Activated naive CD8-positive, alpha-beta T cell treated with anti-CD3 and anti-CD28 coated beads for 36 hours (primary cell): ENCODE measurements at regions not wholly inside any gene's neighbourhood (a gene's known extent, or its start where the extent isn't known, plus 50 kb on each side); places are given as distances from the start of the nearest gene placed in this dataset.
"Not testable (repeated sequence)": the region's sequence is repeated elsewhere in the genome, so short reads cannot be mapped to it uniquely, and the experiment has no call there.

Experiments
- DNase-seq: peaks from one replicate; pipeline ENCODE4 v3.0.0; 2021
- H3K27ac Mint-ChIP-seq: one replicate; pipeline ENCODE4 v1.8.0; 2022; ENCODE audit warnings: mild to moderate bottlenecking, moderate library complexity, mixed read lengths
- H3K27me3 Mint-ChIP-seq: one replicate; pipeline ENCODE4 v1.8.0; 2022; ENCODE audit warnings: mild to moderate bottlenecking, mixed read lengths
- H3K36me3 Mint-ChIP-seq: one replicate; pipeline ENCODE4 v1.8.0; 2021; ENCODE audit warnings: mild to moderate bottlenecking, mixed read lengths
- H3K4me1 Mint-ChIP-seq: one replicate; pipeline ENCODE4 v1.8.0; 2021; ENCODE audit warnings: mixed read lengths
- H3K4me3 Mint-ChIP-seq: one replicate; pipeline ENCODE4 v1.8.0; 2022; ENCODE audit warnings: mild to moderate bottlenecking, moderate library complexity, mixed read lengths
- H3K9me3 Mint-ChIP-seq: one replicate; pipeline ENCODE4 v1.8.0; 2022; ENCODE audit warnings: mixed read lengths

DNA sequence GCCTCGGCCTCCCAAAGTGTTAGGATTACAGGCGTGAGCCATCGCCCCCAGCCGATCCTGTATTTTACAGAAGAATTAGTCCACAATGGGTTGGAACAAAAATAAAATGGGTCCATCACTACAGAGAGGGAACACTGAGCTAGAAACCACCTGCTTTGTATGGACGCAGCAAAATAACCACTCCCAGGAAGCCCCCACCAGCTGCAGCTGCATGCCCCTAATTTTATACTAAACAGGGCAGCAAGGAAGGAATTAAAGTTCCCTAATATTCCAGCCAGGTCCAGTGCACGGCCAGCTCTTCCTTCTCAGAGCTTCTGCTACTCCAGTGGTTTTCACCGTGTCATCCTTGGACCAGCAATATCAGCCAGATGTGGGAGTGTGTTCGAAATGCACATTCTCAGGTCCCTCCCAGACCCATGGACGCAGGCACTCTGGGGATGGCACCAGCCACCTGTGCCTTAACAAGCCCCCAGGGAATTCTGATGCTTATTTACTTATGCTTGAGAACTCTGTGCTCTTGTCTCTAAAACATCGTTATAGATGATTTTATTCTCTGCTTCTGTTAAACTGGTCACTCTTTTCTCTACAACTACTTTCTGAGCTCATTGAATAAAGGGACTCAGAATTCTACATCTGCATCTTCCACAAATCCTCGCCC lies 189.5 kb upstream of the SLC24A3 start:
- no peaks in the 10 kb centered on the region for H3K9me3 Mint-ChIP-seq
- H3K27me3 Mint-ChIP-seq = peaks cover 5% of the 10 kb centered on the region
- H3K4me1 Mint-ChIP-seq = no peaks in the 10 kb centered on the region
- no peaks in the 10 kb centered on the region for H3K36me3 Mint-ChIP-seq
- no peak overlapping the region for H3K27ac Mint-ChIP-seq
- no peak overlapping the region for H3K4me3 Mint-ChIP-seq
- no peak for DNase-seq

DNA sequence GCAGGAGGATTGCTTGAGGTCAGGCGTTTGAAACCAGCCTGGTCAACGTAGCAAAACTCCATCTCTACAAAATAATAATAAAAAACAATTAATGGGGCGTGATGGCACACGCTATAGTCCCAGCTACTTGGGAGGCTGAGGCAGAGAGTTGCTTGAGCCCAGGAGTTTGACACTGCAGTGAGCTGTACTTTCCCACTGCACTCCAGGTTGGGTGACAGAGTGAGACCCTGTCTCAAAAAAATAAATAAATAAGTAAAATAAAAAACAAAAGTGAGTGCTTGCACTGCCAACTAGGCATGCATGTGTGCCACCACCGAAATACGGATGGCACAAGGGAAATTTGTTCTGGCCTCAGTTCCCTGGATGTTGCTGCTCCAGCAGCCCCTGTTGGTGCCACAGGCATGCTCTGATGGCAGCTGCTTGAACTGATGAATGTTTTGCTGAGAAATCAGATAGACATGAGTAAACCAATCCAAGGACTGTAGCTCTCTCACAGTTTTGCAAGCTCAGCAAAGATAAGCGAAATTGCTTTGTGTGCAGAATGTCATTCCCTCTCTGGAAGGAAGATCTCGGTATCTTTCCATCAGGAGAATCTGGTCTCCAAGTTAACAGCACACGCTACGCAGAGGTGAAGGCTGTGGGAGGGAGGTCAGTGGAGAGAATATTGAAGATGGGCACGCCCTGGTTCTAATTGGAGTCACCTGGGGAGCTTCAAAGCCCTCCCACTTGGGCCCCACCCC lies 188.0 kb upstream of the SLC24A3 start:
- no peak for DNase-seq
- Mint-ChIP-seq H3K27me3 (peaks cover 5% of the 10 kb centered on the region), H3K9me3 (peaks cover 1% of the 10 kb centered on the region), H3K36me3 (no peaks in the 10 kb centered on the region), H3K27ac (no peak overlapping the region), H3K4me1 (no peaks in the 10 kb centered on the region), H3K4me3 (no peak overlapping the region)

- H3K27me3 Mint-ChIP-seq = peaks cover 5% of the 10 kb centered on the region
- H3K27ac Mint-ChIP-seq = no peak overlapping the region
- peaks cover 3% of the 10 kb centered on the region for H3K9me3 Mint-ChIP-seq
- no peak for DNase-seq
- no peaks in the 10 kb centered on the region for H3K4me1 Mint-ChIP-seq
- no peaks in the 10 kb centered on the region for H3K36me3 Mint-ChIP-seq
- no peak overlapping the region for H3K4me3 Mint-ChIP-seq
Measured at GRCh38 chr20:19025430-19026120, 186.9 kb upstream of the SLC24A3 start.

DNA sequence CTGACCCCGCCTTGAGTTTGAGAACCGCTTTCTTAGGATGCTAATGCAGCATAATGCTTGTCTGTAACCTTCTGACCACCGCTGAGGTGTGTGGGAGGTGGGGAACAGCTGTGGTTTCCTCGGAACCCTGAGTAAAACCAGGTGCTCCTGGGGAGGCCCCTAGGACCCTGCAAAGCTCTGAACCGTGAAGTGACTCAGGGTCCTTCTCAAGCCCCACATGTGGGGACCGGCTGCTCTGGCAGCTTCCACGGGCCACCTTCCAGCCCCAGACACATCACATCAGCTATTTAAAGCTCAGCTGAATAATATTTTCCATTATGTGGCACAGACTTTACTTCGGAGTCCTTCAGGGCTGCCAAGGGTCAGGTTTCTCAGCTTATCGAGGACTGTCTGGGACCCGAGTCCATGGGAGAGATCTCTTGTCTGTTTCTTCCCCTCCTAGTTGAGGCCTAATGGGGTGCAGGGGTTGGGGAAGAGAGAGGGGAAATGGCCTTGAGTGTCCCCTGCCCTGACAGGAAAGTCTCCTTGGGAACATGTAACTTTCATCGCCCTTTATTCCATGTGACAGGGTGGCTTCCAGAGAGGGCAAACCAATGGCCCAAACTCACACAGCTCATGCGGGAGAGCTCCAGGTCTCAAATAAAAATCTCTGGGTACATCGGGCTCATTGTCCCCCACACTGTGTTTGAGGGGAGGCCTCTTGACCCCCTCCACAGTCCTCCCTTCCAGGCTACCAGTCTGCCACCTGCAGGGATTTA lies 186.1 kb upstream of the SLC24A3 start:
- Mint-ChIP-seq H3K36me3 (no peaks in the 10 kb centered on the region), H3K27ac (no peak overlapping the region), H3K9me3 (peaks cover 3% of the 10 kb centered on the region), H3K4me1 (no peaks in the 10 kb centered on the region), H3K27me3 (peaks cover 5% of the 10 kb centered on the region), H3K4me3 (no peak overlapping the region)
- no peak for DNase-seq

DNA sequence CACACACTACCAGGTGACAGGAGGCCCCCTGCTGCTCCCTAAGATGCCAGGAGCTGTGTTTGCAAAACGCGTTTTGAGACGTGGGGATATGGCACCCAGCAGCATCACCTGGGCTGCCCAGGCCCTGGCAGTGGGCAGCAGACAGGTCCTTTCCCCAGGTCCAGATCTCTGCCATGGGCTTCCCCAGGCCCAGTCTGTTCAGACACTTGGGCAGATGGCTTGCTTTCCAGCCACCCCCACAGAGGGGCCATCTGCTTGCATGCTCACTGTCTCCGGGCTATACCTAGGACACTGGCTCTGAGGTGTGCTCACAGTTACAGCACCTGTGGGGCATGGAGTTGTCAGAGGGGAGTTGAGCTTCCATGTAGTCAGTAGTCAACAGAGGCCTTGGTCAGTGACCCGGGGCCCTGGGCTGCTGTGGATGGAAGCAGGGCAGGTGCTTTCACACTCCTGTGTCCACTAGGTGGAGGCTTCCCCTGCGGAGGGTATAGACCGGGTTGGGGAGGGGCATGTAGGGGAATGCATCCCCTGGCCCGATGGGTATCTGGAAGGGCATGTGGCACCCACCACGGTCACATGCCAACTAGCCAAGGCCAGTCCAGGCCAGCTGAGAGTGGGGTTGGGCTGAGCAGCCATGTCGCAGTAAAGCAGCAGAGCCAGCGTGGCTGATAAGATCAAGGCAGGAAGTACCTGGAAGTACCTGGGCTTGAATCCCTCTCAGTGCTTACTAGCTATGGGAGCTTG lies 185.4 kb upstream of the SLC24A3 start:
- Mint-ChIP-seq H3K9me3 (peaks cover 3% of the 10 kb centered on the region), H3K4me3 (no peak overlapping the region), H3K27me3 (peaks cover 5% of the 10 kb centered on the region), H3K27ac (no peak overlapping the region), H3K36me3 (no peaks in the 10 kb centered on the region), H3K4me1 (no peaks in the 10 kb centered on the region)
- no peak for DNase-seq

DNA sequence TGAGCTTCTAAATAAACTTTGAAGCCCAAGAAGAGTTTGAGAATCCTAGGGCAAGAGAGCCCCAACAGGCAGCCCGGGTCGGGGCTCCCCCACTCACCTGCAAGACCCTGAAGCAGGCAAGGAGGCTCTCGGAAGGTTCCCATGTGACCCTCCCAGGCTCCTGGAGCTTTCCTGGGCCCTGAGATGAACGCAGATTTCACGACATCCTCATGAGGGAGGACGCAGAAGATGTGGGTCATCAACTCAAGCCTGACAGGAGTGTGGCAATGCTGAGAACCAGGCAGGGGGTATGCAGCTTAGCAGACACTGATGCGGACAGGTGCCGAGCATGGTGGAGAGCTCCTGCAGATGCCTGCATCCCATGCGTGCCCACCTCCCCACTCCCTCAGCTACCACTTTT lies 184.5 kb upstream of the SLC24A3 start:
- H3K4me1 Mint-ChIP-seq = no peaks in the 10 kb centered on the region
- H3K27me3 Mint-ChIP-seq = peaks cover 10% of the 10 kb centered on the region
- no peak overlapping the region for H3K27ac Mint-ChIP-seq
- no peak for DNase-seq
- no peaks in the 10 kb centered on the region for H3K36me3 Mint-ChIP-seq
- no peak overlapping the region for H3K4me3 Mint-ChIP-seq
- H3K9me3 Mint-ChIP-seq = peaks cover 3% of the 10 kb centered on the region

DNA sequence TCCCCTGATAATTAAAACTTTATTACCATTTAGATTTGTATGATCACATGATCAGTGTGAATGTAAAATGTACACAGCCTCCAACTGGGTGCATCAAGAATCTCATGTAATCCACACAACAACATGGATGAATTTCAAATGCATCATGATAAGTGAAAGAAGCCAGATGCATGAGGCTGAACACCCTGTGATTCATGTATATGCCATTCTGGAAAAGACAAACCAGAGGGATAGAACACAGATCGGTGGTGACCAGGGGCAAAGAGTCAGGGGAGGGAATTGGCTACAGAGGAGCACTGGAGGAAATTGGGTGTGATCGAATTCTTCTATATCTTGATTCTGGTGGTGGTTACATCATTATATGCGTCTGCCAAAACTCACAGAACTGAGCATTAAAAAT lies 170.7 kb upstream of the SLC24A3 start:
- H3K36me3 Mint-ChIP-seq = no peaks in the 10 kb centered on the region

GRCh38 chr20:19045371-19045770 lies 167.1 kb upstream of the SLC24A3 start:
- no peaks in the 10 kb centered on the region for H3K36me3 Mint-ChIP-seq
- no peak for DNase-seq
- H3K4me1 Mint-ChIP-seq = no peaks in the 10 kb centered on the region
- H3K9me3 Mint-ChIP-seq = no peaks in the 10 kb centered on the region
- peaks cover 4% of the 10 kb centered on the region for H3K27me3 Mint-ChIP-seq
- H3K27ac Mint-ChIP-seq = no peak overlapping the region
- H3K4me3 Mint-ChIP-seq = no peak overlapping the region

More for the DNA sequence above, 170.7 kb upstream of the SLC24A3 start:
- no peak overlapping the region for H3K4me3 Mint-ChIP-seq
- no peak for DNase-seq
- no peaks in the 10 kb centered on the region for H3K4me1 Mint-ChIP-seq
- peaks cover 4% of the 10 kb centered on the region for H3K27me3 Mint-ChIP-seq
- H3K9me3 Mint-ChIP-seq = no peaks in the 10 kb centered on the region
- no peak overlapping the region for H3K27ac Mint-ChIP-seq

GRCh38 chr20:19047040-19047950 lies 165.1 kb upstream of the SLC24A3 start:
- DNase-seq = no peak
- no peaks in the 10 kb centered on the region for H3K9me3 Mint-ChIP-seq
- no peak overlapping the region for H3K27ac Mint-ChIP-seq
- peaks cover 4% of the 10 kb centered on the region for H3K27me3 Mint-ChIP-seq
- no peak overlapping the region for H3K4me3 Mint-ChIP-seq
- no peaks in the 10 kb centered on the region for H3K36me3 Mint-ChIP-seq
- H3K4me1 Mint-ChIP-seq = no peaks in the 10 kb centered on the region

- Mint-ChIP-seq H3K36me3 (no peaks in the 10 kb centered on the region), H3K27me3 (peaks cover 4% of the 10 kb centered on the region), H3K4me3 (no peak overlapping the region), H3K9me3 (no peaks in the 10 kb centered on the region), H3K4me1 (no peaks in the 10 kb centered on the region), H3K27ac (no peak overlapping the region)
- no peak for DNase-seq
Measured at GRCh38 chr20:19047951-19048296, 164.5 kb upstream of the SLC24A3 start.

DNA sequence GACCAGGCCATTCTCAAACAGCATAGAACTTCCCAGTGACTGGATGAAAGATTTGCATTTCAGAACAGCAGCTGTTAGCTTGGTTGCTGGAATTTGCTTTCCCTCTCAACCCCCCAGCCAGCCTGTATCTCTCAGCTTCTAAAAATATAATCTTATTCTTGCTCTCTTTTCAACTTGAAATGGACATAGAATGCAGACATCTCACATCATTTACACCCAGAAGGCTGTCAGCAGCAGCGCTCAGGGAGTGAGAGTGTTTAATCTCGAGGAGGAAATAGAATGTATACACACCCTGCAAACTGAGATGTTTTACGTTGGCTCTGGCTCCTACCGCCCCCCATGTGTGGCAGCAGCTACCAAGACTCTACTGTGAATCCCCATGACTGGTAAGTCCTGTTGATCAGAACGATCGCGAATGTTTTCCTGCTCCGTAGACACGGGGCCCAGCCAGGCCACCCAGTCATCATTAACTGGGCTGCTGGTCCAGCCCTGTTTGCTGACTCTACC lies 163.4 kb upstream of the SLC24A3 start:
- Mint-ChIP-seq H3K9me3 (no peaks in the 10 kb centered on the region), H3K36me3 (no peaks in the 10 kb centered on the region), H3K4me3 (no peak overlapping the region), H3K4me1 (no peaks in the 10 kb centered on the region), H3K27ac (no peak overlapping the region), H3K27me3 (peaks cover 4% of the 10 kb centered on the region)
- no peak for DNase-seq

GRCh38 chr20:19049514-19049913 lies 162.9 kb upstream of the SLC24A3 start:
- Mint-ChIP-seq H3K27ac (no peak overlapping the region), H3K36me3 (no peaks in the 10 kb centered on the region), H3K4me1 (no peaks in the 10 kb centered on the region), H3K9me3 (no peaks in the 10 kb centered on the region), H3K27me3 (peaks cover 4% of the 10 kb centered on the region), H3K4me3 (no peak overlapping the region)
- no peak for DNase-seq

DNA sequence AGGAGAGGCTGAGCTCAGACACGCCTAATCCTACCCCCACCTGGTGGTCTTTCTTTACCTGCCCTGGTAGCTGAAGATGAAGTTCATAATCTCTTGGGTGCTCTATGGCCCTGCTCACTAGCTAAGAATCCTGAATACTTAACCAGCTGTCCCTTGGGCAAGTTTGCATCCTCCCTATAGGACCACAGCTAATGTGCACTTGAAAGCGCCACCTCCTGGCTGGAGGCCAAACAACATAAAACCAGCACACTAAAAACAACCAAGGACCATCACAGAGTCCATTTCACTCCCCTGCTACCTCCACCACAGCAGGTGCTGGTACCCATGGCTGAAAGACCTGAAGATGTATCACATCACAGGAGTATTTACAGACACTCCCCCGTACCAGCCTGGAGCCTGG lies 155.5 kb upstream of the SLC24A3 start:
- no peak overlapping the region for H3K27ac Mint-ChIP-seq
- H3K9me3 Mint-ChIP-seq = peaks cover 13% of the 10 kb centered on the region
- H3K36me3 Mint-ChIP-seq = no peaks in the 10 kb centered on the region
- H3K4me3 Mint-ChIP-seq = no peak overlapping the region
- no peaks in the 10 kb centered on the region for H3K4me1 Mint-ChIP-seq
- no peak for DNase-seq
- H3K27me3 Mint-ChIP-seq = peaks cover 7% of the 10 kb centered on the region

- not testable (repeated sequence) for H3K27ac Mint-ChIP-seq, H3K4me3 Mint-ChIP-seq, H3K4me1 Mint-ChIP-seq, H3K36me3 Mint-ChIP-seq, DNase-seq
- peaks cover 29% of the 10 kb centered on the region for H3K9me3 Mint-ChIP-seq
- H3K27me3 Mint-ChIP-seq = peaks cover 10% of the 10 kb centered on the region
Measured at GRCh38 chr20:19064788-19065187, 147.7 kb upstream of the SLC24A3 start.
